ENCODE measurements at regions not wholly inside any gene's neighbourhood (a gene's known extent, or its start where the extent isn't known, plus 50 kb on each side); places are given as distances from the start of the nearest gene placed in this dataset.

- TF ChIP-seq CTCF (IDR thresholded peaks at IDR 0.05) (no peak), POLR2A (IDR thresholded peaks at IDR 0.05) (no peak), POLR2AphosphoS5 (IDR thresholded peaks at IDR 0.05) (no peak)
Measured at GRCh38 chr17:77001487-77001886, 133.3 kb downstream of the MGAT5B start.
